A549 (cell line): ENCODE measurements at regions not wholly inside any gene's neighbourhood (a gene's known extent, or its start where the extent isn't known, plus 50 kb on each side); places are given as distances from the start of the nearest gene placed in this dataset.

ENCODE experiments used
- ATAC-seq, 2 experiments: fragments of 200-7000 bp in 1 of 2; fragments of >200 bp in 1 of 2; cut with Nextera tagmentation in 1 of 2; cut with Tn5 transposase in 1 of 2; 3 replicates each; pipeline versions ENCODE4 v1.8.0 to v1.9.1; 2018 to 2020; ENCODE audit warnings: mild to moderate bottlenecking in 1 of 2, moderate library complexity in 1 of 2
- CTCF ChIA-PET: fragments of 300-600 bp; sonication (Branson Sonifier 250); formaldehyde crosslinking; extraction: SDS; loops from one replicate; lab custom pipeline; 2021; ENCODE audit warnings: antibody characterized with exemption, inconsistent platforms; lab: Yijun Ruan, JAX
- POLR2A ChIA-PET: fragments of 350-600 bp; formaldehyde crosslinking; extraction: SDS; loops from one replicate; lab custom pipeline; 2021; ENCODE audit warnings: antibody characterized with exemption, inconsistent platforms; lab: Yijun Ruan, JAX
- DNase-seq, 2 experiments: peaks; one replicate each; pipeline versions ENCODE4 v3.0.0 to v3.0.0-alpha.2; 2011 to 2016; ENCODE audit warnings: low read depth in 1 of 2, low spot score in 1 of 2
- FAIRE-seq: peaks from 2 replicates; lab custom pipeline; 2011; peaks lifted over from hg19 to GRCh38; lab: Jason Lieb, UNC
- H3K27ac ChIP-seq, 2 experiments: fragments of >200 bp; sonication (Bioruptor Twin); formaldehyde crosslinking; 3 replicates each; pipeline ENCODE4 v1.5.1; 2016 to 2017
- H3K4me1 ChIP-seq: fragments of >200 bp; sonication (Bioruptor Twin); formaldehyde crosslinking; 3 replicates; pipeline ENCODE4 v1.6.1; 2016
- H3K4me2 ChIP-seq: fragments of >200 bp; sonication (Bioruptor Twin); formaldehyde crosslinking; 3 replicates; pipeline ENCODE4 v1.6.1; 2016
- H3K4me3 ChIP-seq: fragments of >200 bp; sonication (Bioruptor Twin); formaldehyde crosslinking; 3 replicates; pipeline ENCODE4 v1.5.1; 2016
- H3K9me3 ChIP-seq: fragments of >200 bp; sonication (Bioruptor Twin); formaldehyde crosslinking; 3 replicates; pipeline ENCODE4 v1.6.1; 2016
- ATOH8 ChIP-seq: fragments of 250-450 bp; sonication (Bioruptor Pico); IDR thresholded peaks from 2 replicates; pipeline ENCODE4 v1.5.0; 2020; ENCODE audit warnings: low read depth, mild to moderate bottlenecking, moderate library complexity
- BCL3 ChIP-seq: fragments of >200 bp; sonication (Bioruptor Twin); formaldehyde crosslinking; IDR thresholded peaks from 3 replicates; pipeline ENCODE4 v1.6.1; 2016
- CBX8 ChIP-seq: fragments of 200-600 bp; sonication (generic); IDR thresholded peaks from 2 replicates; pipeline ENCODE4 v1.6.1; 2016
- CEBPB ChIP-seq, 2 experiments: fragments of >200 bp in 1 of 2; sonication (Bioruptor Twin) in 1 of 2; formaldehyde crosslinking in 1 of 2; IDR thresholded peaks; 2 replicates each; pipeline ENCODE4 v1.6.1; 2012 to 2016
- CHD2 ChIP-seq: fragments of 150-350 bp; IDR thresholded peaks from 2 replicates; pipeline ENCODE4 v1.6.1; 2014; ENCODE audit warnings: low read length; ENCODE audit not compliant: partially characterized antibody
- CTCF ChIP-seq: fragments of >200 bp; sonication (Bioruptor Twin); formaldehyde crosslinking; IDR thresholded peaks from 3 replicates; pipeline ENCODE4 v1.5.1; 2016
- E2F6 ChIP-seq: IDR thresholded peaks from 2 replicates; pipeline ENCODE4 v1.6.1; 2012; ENCODE audit warnings: low read depth, borderline replicate concordance
- HES2 ChIP-seq: fragments of >200 bp; sonication (Bioruptor Twin); formaldehyde crosslinking; IDR thresholded peaks from 2 replicates; pipeline ENCODE4 v1.6.1; 2016
- HEYL ChIP-seq: fragments of 250-450 bp; sonication (Bioruptor Pico); IDR thresholded peaks from 2 replicates; pipeline ENCODE4 v1.8.0; 2021; ENCODE audit warnings: mild to moderate bottlenecking, moderate library complexity
- HMGXB4 ChIP-seq: fragments of 250-450 bp; sonication (Bioruptor Pico); IDR thresholded peaks from 2 replicates; pipeline ENCODE4 v1.5.0; 2021; ENCODE audit warnings: mild to moderate bottlenecking, moderate library complexity, borderline replicate concordance
- HOXB5 ChIP-seq: fragments of 250-450 bp; sonication (Bioruptor Pico); IDR thresholded peaks from 2 replicates; pipeline ENCODE4 v1.5.0; 2020; ENCODE audit warnings: mild to moderate bottlenecking, moderate library complexity
- JUN ChIP-seq, 2 experiments: fragments of >200 bp; sonication (Bioruptor Twin); formaldehyde crosslinking; IDR thresholded peaks; 2 replicates in 1 of 2; 3 replicates in 1 of 2; pipeline ENCODE4 v1.6.1; 2016 to 2017
- MAX ChIP-seq: IDR thresholded peaks from 2 replicates; pipeline ENCODE4 v1.6.1; 2012
- NPAS2 ChIP-seq: fragments of 250-450 bp; sonication (Bioruptor Pico); IDR thresholded peaks from 2 replicates; pipeline ENCODE4 v1.8.0; 2022; ENCODE audit warnings: mild to moderate bottlenecking, moderate library complexity, borderline replicate concordance
- POLR2AphosphoS2 ChIP-seq: conservative IDR thresholded peaks from 2 replicates; pipeline ENCODE4 v1.6.1; 2012; ENCODE audit warnings: low read length, improper control_type of control experiment, inconsistent platforms
- RAD21 ChIP-seq, 2 experiments: fragments of >200 bp in 1 of 2; sonication (Bioruptor Twin) in 1 of 2; formaldehyde crosslinking in 1 of 2; IDR thresholded peaks in 1 of 2; conservative IDR thresholded peaks in 1 of 2; 2 replicates in 1 of 2; 3 replicates in 1 of 2; pipeline ENCODE4 v1.6.1; 2012 to 2018; ENCODE audit warnings: inconsistent platforms in 1 of 2
- REST ChIP-seq: fragments of 200-600 bp; sonication (generic); IDR thresholded peaks from 2 replicates; pipeline ENCODE4 v1.6.1; 2016; ENCODE audit warnings: antibody characterized with exemption, mild to moderate bottlenecking, moderate library complexity
- RFX5 ChIP-seq: fragments of 450-650 bp; IDR thresholded peaks from 2 replicates; pipeline ENCODE4 v1.7.1; 2014; ENCODE audit warnings: antibody characterized with exemption, mild to moderate bottlenecking, moderate library complexity
- SREBF2 ChIP-seq: fragments of 450-650 bp; IDR thresholded peaks from 2 replicates; pipeline ENCODE4 v1.6.1; 2014; ENCODE audit warnings: mild to moderate bottlenecking, moderate library complexity
- TFCP2L1 ChIP-seq: fragments of 250-450 bp; sonication (Bioruptor Pico); IDR thresholded peaks from 2 replicates; pipeline ENCODE4 v1.5.0; 2021; ENCODE audit warnings: mild to moderate bottlenecking
- USF2 ChIP-seq: fragments of 450-650 bp; IDR thresholded peaks from 2 replicates; pipeline ENCODE4 v1.6.1; 2014; ENCODE audit warnings: antibody characterized with exemption
- ZFP36 ChIP-seq: fragments of 450-650 bp; IDR thresholded peaks from 2 replicates; pipeline ENCODE4 v1.6.1; 2014; ENCODE audit warnings: borderline replicate concordance; ENCODE audit not compliant: partially characterized antibody
- ZSCAN20 ChIP-seq: fragments of 250-450 bp; sonication (Bioruptor Pico); IDR thresholded peaks from 2 replicates; pipeline ENCODE4 v1.8.0; 2022; ENCODE audit warnings: mild to moderate bottlenecking, moderate library complexity
- WGBS: methylation state at CpG from one replicate; pipeline ENCODE4 v1.1.6; 2017; ENCODE audit errors: missing lambda C conversion rate; 5-methylcytosine and 5-hydroxymethylcytosine counted together

- TF ChIP-seq MAX (no peak), HEYL (no peak)
Observed at GRCh38 chr15:22239806-22240180, 159.5 kb downstream of the OR4M2 start (continued).

- no peak for TF ChIP-seq ZFP36
- 0 out of 2 replicates have a peak, but pooled peaks have one; percentile 40 for TF ChIP-seq REST
- TF ChIP-seq BCL3 = no peak
- TF ChIP-seq RAD21 (conservative IDR thresholded peaks at IDR 0.05 in 1 of 2, IDR thresholded peaks at IDR 0.05 in 1 of 2) = no peak
- TF ChIP-seq TFCP2L1 (CRISPR knock-in tag) = no peak
- H3K4me1 ChIP-seq = peaks cover 13% of the 10 kb centered on the region; the same call in 2 of the 3 replicates
- no peak overlapping the region for H3K4me2 ChIP-seq
- peaks cover 21% of the 10 kb centered on the region for H3K9me3 ChIP-seq
- no peak for FAIRE-seq
- H3K4me3 ChIP-seq = no peak overlapping the region
- no peak for ATAC-seq
- CTCF ChIA-PET = interaction anchor here (2.1 kb wide), 1 partner anchor 17 kb away, joined by 8 read pairs; no protein-coding TSS in a partner anchor
- WGBS = 79% methylated on average over 8 of the region's 8 CpGs
- no peak overlapping the region for H3K27ac ChIP-seq
- POLR2A ChIA-PET = no interaction called here
- no peak for DNase-seq
Observed at GRCh38 chr15:22240403-22240802, 160.1 kb downstream of the OR4M2 start.

GRCh38 chr15:22240986-22241385 is 160.7 kb downstream of the OR4M2 start:
- peaks cover 13% of the 10 kb centered on the region; the same call in 2 of the 3 replicates for H3K4me1 ChIP-seq
- 34% methylated on average over 7 of the region's 7 CpGs for WGBS
- ATAC-seq = no peak
- H3K4me2 ChIP-seq = no peak overlapping the region
- POLR2A ChIA-PET = no interaction called here
- TF ChIP-seq SREBF2 (no peak), TFCP2L1 (CRISPR knock-in tag) (no peak), HOXB5 (CRISPR knock-in tag) (no peak), POLR2AphosphoS2 (no peak), RAD21 (conservative IDR thresholded peaks at IDR 0.05 in 1 of 2, IDR thresholded peaks at IDR 0.05 in 1 of 2) (no peak), CHD2 (no peak), HMGXB4 (CRISPR knock-in tag) (no peak), ATOH8 (no peak), JUN (IDR thresholded peaks at IDR 0.05) (no peak), CBX8 (no peak), CTCF (no peak), NPAS2 (no peak), RFX5 (no peak), CEBPB (IDR thresholded peaks at IDR 0.05) (no peak), HES2 (no peak), ZSCAN20 (CRISPR knock-in tag) (no peak), E2F6 (no peak), USF2 (no peak)
- no peak for FAIRE-seq
- no peak overlapping the region for H3K27ac ChIP-seq
- H3K9me3 ChIP-seq = peaks cover 21% of the 10 kb centered on the region
- CTCF ChIA-PET = interaction anchor here (2.1 kb wide), 1 partner anchor 17 kb away, joined by 8 read pairs; no protein-coding TSS in a partner anchor
- no peak overlapping the region for H3K4me3 ChIP-seq
- DNase-seq = no peak
